Gastroesophageal sphincter (tissue), 4 donors: ENCODE measurements at regions not wholly inside any gene's neighbourhood (a gene's known extent, or its start where the extent isn't known, plus 50 kb on each side); places are given as distances from the start of the nearest gene placed in this dataset.

Experiments used
- ATAC-seq: fragments of 150-250 bp; one replicate; pipeline ENCODE4 v1.9.1; 2016; ENCODE audit warnings: mild to moderate bottlenecking, moderate library complexity
- H3K27ac ChIP-seq, 4 donors: fragments of 200-600 bp; sonication (generic) in 3 of 4; 1 replicate in 3 of 4; 2 replicates in 1 of 4; pipeline ENCODE4 v1.5.1; 2016 to 2019
- H3K27me3 ChIP-seq: fragments of 200-600 bp; sonication (generic); one replicate; pipeline ENCODE4 v1.5.1; 2019
- H3K36me3 ChIP-seq, 2 donors: fragments of 200-600 bp; sonication (generic); one replicate each; pipeline ENCODE4 v1.5.1; 2019; ENCODE audit warnings: control low read depth in 1 of 2
- H3K4me1 ChIP-seq, 3 donors: fragments of 200-600 bp; sonication (generic); 1 replicate in 2 of 3; 2 replicates in 1 of 3; pipeline ENCODE4 v1.5.1; 2016 to 2019; ENCODE audit warnings: control low read depth in 2 of 3
- H3K4me3 ChIP-seq, 2 donors: fragments of 200-600 bp; sonication (generic); one replicate each; pipeline ENCODE4 v1.5.1; 2019; ENCODE audit warnings: mild to moderate bottlenecking in 1 of 2, moderate library complexity in 1 of 2
- H3K9me3 ChIP-seq, 3 donors: fragments of 200-600 bp; sonication (generic); one replicate each; pipeline ENCODE4 v1.5.1; 2017 to 2019; ENCODE audit warnings: control low read depth in 2 of 3
- EP300 ChIP-seq: sonication (generic); formaldehyde crosslinking; IDR thresholded peaks from one replicate; pipeline ENCODE4 v1.6.1; 2017; ENCODE audit warnings: antibody characterized with exemption, mild to moderate bottlenecking
- POLR2A ChIP-seq, 2 donors: fragments of 450-650 bp; IDR thresholded peaks; one replicate each; pipeline ENCODE4 v1.6.1; 2017; ENCODE audit warnings: antibody characterized with exemption in 2 of 2, mild to moderate bottlenecking in 2 of 2, moderate library complexity in 1 of 2
- POLR2AphosphoS5 ChIP-seq: sonication (generic); formaldehyde crosslinking; IDR thresholded peaks from one replicate; pipeline ENCODE4 v1.6.1; 2017; ENCODE audit warnings: antibody characterized with exemption
- WGBS, 2 donors: methylation state at CpG; one replicate each; pipeline ENCODE4 v1.1.5; 2018; ENCODE audit warnings: low coverage in 1 of 2; 5-methylcytosine and 5-hydroxymethylcytosine counted together
- TF ChIP-seq, protein P1 (sequence below), 4 experiments: fragments of 200-600 bp in 2 of 4; fragments of 450-650 bp in 2 of 4; sonication (generic) in 1 of 4; IDR thresholded peaks; one replicate each; pipeline ENCODE4 v1.5.1; 2017 to 2019; ENCODE audit warnings: antibody characterized with exemption in 4 of 4, mild to moderate bottlenecking in 2 of 4, moderate library complexity in 2 of 4

DNA sequence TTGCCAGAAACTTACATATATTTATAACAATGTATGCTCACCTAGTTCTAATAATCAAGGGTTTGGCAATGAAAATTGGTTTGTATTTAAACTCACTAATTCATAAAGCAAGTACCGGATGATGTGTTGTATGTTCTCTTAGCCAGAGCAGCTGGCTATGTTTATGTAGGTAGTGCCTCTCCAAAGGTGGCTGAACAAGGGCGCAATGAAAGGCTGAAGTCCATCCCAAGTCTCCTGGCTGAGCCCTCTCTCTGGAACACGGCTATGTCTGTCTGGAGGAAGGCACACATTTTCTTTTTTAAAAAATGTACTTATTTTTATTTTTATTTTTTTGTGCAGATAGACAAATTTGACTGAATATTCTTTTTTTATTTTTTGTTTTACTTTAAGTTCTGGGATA lies 141.2 kb upstream of the DAB2 start:
- TF ChIP-seq, protein P1, sequence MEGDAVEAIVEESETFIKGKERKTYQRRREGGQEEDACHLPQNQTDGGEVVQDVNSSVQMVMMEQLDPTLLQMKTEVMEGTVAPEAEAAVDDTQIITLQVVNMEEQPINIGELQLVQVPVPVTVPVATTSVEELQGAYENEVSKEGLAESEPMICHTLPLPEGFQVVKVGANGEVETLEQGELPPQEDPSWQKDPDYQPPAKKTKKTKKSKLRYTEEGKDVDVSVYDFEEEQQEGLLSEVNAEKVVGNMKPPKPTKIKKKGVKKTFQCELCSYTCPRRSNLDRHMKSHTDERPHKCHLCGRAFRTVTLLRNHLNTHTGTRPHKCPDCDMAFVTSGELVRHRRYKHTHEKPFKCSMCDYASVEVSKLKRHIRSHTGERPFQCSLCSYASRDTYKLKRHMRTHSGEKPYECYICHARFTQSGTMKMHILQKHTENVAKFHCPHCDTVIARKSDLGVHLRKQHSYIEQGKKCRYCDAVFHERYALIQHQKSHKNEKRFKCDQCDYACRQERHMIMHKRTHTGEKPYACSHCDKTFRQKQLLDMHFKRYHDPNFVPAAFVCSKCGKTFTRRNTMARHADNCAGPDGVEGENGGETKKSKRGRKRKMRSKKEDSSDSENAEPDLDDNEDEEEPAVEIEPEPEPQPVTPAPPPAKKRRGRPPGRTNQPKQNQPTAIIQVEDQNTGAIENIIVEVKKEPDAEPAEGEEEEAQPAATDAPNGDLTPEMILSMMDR (IDR thresholded peaks at IDR 0.05): no peak
- no peak for TF ChIP-seq POLR2A (IDR thresholded peaks at IDR 0.05)
- TF ChIP-seq POLR2AphosphoS5: no peak
- no peak for TF ChIP-seq EP300
- no peak for ATAC-seq
- no peaks in the 10 kb centered on the region for H3K9me3 ChIP-seq
- no peak overlapping the region for H3K4me3 ChIP-seq
- H3K27ac ChIP-seq: no peak overlapping the region
- peaks cover 0 to 6% (median 0%) of the 10 kb centered on the region in 3 donors for H3K4me1 ChIP-seq
- H3K36me3 ChIP-seq: no peaks in the 10 kb centered on the region
- WGBS, 2 donors: 80 to 92% methylated on average over 3 of the region's 3 CpGs
- H3K27me3 ChIP-seq: no peaks in the 10 kb centered on the region

DNA sequence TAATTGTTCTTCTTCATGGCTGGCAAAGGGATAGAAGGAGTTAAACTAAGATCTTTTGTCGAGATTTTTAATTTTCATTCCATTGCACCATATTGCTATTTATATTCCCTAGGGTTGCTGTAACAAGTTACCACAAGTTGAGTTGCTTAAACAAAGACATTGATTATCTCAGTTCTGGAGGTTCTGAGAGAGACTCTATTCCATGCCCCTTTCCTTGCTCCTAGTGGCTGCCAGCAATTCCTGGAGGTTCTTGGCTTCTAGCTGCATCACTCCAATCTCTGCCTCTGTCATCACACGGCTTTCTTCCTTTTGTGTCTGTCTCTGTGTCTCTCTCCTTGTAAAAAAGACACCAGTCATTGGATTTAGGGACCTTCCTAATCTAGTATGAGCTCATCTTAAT lies 136.6 kb upstream of the DAB2 start:
- H3K27me3 ChIP-seq: no peaks in the 10 kb centered on the region
- no peak overlapping the region for H3K27ac ChIP-seq
- no peak for ATAC-seq
- 41 to 59% methylated on average over 2 of the region's 2 CpGs for WGBS, 2 donors
- no peak overlapping the region for H3K4me3 ChIP-seq
- no peaks in the 10 kb centered on the region for H3K36me3 ChIP-seq
- no peaks in the 10 kb centered on the region for H3K9me3 ChIP-seq
- H3K4me1 ChIP-seq: no peaks in the 10 kb centered on the region
- TF ChIP-seq POLR2AphosphoS5: no peak

DNA sequence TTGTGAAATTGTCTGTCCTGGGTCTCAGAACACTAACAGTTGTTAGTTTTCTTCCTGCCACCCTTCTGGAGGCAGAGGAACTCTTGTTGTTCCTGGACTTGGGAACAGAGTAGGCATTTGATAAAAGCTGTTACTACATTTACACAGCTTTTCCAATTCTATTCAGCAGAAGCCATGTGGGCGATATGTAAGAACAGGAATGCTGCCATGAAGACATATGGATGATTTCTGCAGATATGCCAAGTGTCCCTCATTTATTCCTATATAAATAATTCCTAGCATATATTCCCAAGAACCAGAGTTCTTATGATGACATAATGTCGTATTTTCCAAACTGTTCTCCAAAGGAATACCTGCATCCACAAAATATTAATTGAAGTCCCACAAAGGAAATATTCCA lies 135.9 kb upstream of the DAB2 start:
- Histone ChIP-seq H3K9me3 (no peaks in the 10 kb centered on the region), H3K4me1 (no peaks in the 10 kb centered on the region), H3K36me3 (no peaks in the 10 kb centered on the region), H3K27ac (no peak overlapping the region), H3K4me3 (no peak overlapping the region), H3K27me3 (no peaks in the 10 kb centered on the region)
- 69 to 83% methylated on average over 2 of the region's 2 CpGs for WGBS, 2 donors
- no peak for TF ChIP-seq POLR2AphosphoS5
- ATAC-seq: no peak

- WGBS, 2 donors: 74 to 80% methylated on average over 2 of the region's 2 CpGs
- no peaks in the 10 kb centered on the region for H3K36me3 ChIP-seq
- H3K4me3 ChIP-seq: no peak overlapping the region
- H3K9me3 ChIP-seq: no peaks in the 10 kb centered on the region
- ATAC-seq: no peak
- H3K27me3 ChIP-seq: no peaks in the 10 kb centered on the region
- H3K4me1 ChIP-seq: no peaks in the 10 kb centered on the region
- TF ChIP-seq EP300: no peak
- TF ChIP-seq, protein P1 (IDR thresholded peaks at IDR 0.05): no peak
- no peak for TF ChIP-seq POLR2AphosphoS5
- TF ChIP-seq POLR2A (IDR thresholded peaks at IDR 0.05): no peak
- no peak overlapping the region for H3K27ac ChIP-seq
Observed at GRCh38 chr5:39559923-39560322, 135.1 kb upstream of the DAB2 start.

- Histone ChIP-seq H3K27ac (no peak overlapping the region), H3K4me1 (no peaks in the 10 kb centered on the region), H3K27me3 (no peaks in the 10 kb centered on the region), H3K36me3 (no peaks in the 10 kb centered on the region), H3K9me3 (no peaks in the 10 kb centered on the region), H3K4me3 (no peak overlapping the region)
- no peak for TF ChIP-seq POLR2A (IDR thresholded peaks at IDR 0.05)
- 64 to 74% methylated on average over 2 to 3 of the region's 3 CpGs for WGBS, 2 donors
- ATAC-seq: no peak
Observed at GRCh38 chr5:39558541-39558940, 133.8 kb upstream of the DAB2 start.

DNA sequence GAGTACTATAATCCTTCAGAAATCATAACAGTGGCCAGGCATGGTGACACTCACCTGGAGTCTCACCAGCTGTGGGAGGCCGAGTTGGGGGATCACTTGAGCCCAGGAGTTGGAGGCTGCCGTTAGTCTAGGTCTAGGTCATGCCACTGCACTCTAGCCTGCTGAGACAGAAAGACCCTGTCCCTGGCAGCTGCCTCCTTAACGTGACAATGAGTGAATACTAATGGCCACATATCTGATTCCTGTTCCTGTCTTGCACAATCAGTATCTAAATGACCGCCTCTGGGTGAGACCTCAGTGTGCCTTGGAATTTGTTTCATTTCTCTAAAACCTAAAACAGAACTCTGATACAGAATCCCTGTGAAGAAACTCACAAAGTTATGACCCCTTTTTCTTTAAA lies 131.0 kb upstream of the DAB2 start:
- no peaks in the 10 kb centered on the region for H3K36me3 ChIP-seq
- H3K4me1 ChIP-seq: no peaks in the 10 kb centered on the region
- no peak for ATAC-seq
- no peak overlapping the region for H3K4me3 ChIP-seq
- H3K27me3 ChIP-seq: no peaks in the 10 kb centered on the region
- TF ChIP-seq POLR2AphosphoS5: no peak
- TF ChIP-seq, protein P1 (IDR thresholded peaks at IDR 0.05): no peak
- TF ChIP-seq POLR2A (IDR thresholded peaks at IDR 0.05): no peak
- TF ChIP-seq EP300: no peak
- 69 to 79% methylated on average over 2 to 4 of the region's 4 CpGs for WGBS, 2 donors
- H3K27ac ChIP-seq: no peak overlapping the region
- H3K9me3 ChIP-seq: no peaks in the 10 kb centered on the region
